T47D (cell line): ENCODE measurements at regions not wholly inside any gene's neighbourhood (a gene's known extent, or its start where the extent isn't known, plus 50 kb on each side); places are given as distances from the start of the nearest gene placed in this dataset.
"Not testable (repeated sequence)": the region's sequence is repeated elsewhere in the genome, so short reads cannot be mapped to it uniquely, and the experiment has no call there.

Experiments
- DNase-seq, 2 experiments: peaks; one replicate each; pipeline versions ENCODE4 v3.0.0 to v3.0.0-alpha.2; 2011 to 2012; ENCODE audit warnings: low read depth in 1 of 2, low spot score in 1 of 2
- JUND ChIP-seq: IDR thresholded peaks from 2 replicates; pipeline ENCODE4 v1.6.1; 2012; ENCODE audit warnings: low read depth
- in situ Hi-C: cut with HindIII; loops from 2 replicates; pipeline ENCODE4 v1.10.0; 2016; ENCODE audit warnings: low sequenced_read_pairs, low pct_unique_long_range_greater_than_20kb

DNA sequence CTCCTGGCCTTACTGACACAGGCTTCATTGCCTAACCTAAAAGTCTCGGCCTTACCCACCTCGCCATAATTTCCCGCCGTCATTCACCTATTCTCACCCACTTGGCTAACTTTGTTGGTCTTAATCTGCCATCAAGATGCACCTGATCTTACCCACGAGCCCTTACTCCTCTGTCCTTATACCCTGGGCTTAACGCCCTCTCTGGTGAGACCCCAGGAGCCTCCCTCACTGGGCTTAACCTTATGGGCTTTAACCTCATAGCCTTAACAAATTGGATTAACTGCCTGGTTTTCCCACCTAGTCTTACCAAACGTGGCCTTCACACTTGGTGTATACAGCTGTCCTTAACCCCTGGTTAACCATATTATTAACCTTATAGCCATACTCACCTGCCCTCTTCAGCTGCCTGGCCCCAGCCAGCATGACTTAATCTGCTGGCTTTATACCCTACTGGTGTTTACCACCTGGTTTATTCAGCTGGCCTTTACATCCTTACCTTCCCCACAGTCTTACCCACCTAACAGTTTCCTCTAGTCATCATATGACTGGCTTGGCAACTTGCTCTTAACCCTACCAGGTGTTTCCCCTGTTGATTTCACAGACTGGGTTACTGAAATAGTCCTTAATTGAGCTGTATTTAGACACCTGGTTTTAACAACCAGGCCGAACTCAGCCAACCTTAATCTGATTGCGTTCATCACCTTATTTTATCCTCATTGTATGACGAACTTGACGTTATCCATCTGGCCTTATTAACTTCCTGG lies 132.0 kb upstream of the ZSWIM2 start:
- no peak for DNase-seq
- TF ChIP-seq JUND: no peak
- in situ Hi-C loops: no loop called here

DNA sequence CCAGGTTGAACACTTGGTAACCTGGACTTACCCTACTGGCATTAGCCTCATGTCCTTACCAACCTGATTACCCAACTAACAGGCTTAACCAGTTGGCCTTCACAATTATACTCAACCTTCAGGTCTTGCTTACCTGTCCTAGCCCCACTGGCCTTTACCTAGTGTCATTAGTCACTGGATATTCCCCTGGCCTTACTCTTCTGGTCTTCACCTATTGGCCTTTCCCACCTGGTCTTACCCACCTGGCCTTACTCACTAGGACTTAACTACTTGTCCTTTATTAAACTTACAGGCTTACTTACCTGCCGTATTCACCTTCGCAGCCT lies 131.1 kb upstream of the ZSWIM2 start:
- peak in 1 of 2 experiments; percentile 56 for DNase-seq
- no peak for TF ChIP-seq JUND
- in situ Hi-C loops: no loop called here

DNA sequence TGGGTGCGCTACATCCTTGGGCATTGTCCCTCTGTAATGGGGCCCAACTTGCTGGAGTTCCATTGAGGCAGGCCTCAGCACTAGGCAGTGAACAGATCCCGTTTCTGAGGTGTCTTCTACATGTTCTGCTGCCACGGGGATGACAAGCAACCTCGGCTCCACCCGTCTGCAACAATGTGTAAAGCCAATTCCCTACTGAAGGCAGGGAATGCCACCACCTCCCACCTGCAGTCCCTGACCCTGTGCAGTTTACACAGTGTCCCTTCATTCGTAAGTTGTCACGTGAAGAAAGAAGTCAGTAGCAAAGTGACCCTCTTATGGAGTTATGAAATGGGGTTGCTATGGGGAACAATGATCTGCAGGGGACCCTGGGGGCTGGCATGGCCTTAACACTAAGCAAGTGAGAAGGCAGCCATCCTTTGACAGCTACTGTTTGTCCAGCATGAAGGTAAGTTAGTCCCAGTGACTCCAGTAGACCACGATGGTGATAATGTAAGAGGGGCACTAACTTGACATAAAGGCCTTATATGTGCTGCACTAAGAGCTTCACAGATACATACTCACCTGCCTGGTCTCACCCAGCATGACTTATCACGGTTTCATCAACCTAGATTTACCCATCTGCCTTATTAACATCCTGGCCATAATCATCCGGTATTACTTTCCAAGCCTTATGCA lies 130.6 kb upstream of the ZSWIM2 start:
- in situ Hi-C loops: no loop called here
- no peak for DNase-seq
- no peak for TF ChIP-seq JUND

DNA sequence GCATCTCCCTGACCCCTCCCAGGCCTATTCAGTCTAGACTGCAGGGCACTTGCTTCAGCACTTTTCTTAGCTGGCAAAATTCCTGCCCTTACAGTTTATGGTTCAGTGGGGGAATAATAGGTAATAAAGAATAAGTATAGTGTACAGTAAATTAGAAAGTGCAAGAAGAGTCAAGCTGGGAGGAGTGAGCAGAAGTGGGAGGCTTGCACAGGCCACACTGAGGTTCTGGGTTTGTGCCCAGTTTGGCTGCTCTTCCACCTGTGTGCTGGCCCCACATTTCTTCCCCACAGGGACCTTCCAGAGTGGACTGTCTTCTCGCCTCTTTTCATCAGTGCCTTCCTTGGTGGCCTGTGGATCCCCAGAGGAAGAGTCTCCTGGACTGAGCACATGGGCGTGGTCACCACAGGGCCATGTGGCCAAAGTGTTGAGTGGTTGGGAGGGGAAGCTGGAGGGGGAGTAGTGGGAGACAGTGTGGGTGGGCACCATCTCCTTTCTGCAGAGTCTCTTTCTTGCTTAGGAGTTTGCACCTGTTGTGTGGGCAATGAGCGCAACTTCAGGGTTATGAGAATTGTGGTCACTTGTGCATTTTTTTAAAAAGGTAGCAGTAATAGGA lies 128.6 kb upstream of the ZSWIM2 start:
- no peak for TF ChIP-seq JUND
- in situ Hi-C loops: no loop called here
- DNase-seq: no peak

DNA sequence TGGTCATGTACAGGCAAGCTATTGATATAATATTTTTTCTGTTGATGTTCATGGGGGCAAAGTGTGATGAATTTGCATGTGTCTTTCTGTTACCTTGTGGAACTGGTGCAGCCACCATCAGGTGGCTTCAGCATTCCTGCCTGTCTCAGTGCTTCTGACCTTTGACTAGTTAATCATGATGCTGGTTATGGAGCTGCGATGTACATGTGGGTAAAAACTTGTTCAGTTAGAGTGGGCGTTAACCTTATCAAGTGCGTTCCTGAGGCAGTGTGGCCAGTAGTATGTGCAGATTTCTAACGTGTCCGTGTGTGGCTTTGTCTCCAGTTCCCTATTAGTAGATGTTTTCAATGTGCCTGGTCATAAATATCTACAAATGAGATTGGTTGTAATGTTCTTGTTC lies 127.4 kb upstream of the ZSWIM2 start:
- no peak for DNase-seq
- in situ Hi-C loops: no loop called here
- no peak for TF ChIP-seq JUND

DNA sequence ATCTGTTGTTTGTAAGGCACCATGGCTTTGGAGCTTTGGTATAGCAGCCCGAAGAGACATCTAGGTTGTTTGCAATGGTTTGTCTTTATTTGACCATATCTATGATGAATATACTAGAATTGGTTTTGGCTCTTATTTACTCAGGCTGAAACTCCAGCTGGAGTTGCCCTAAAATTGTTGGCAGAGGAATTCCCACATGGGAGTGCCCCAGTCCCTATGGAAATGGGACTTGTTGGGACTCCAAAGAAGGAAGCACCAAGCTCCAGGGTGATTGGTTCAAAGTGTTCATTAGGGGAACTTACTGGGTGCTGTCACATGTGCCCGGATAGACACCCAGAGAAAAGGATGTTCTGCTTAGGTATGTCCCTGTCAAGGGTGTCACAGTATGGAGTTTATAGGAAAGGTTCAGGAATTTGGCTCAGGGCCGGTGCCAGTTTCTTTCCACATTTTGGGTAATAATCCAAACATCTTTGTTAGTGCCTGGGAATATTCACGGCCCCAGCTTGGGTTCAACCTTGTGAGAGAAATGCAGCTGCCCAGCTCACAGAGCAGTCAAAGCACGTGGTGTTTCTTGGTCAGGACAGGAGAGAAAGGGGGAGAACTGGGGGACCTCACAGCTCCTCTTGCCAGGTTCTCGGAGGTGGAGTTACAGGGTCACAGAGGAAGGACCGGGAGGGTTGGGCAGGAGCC lies 123.5 kb upstream of the ZSWIM2 start:
- TF ChIP-seq JUND: no peak
- in situ Hi-C loops: no loop called here
- DNase-seq: no peak

DNA sequence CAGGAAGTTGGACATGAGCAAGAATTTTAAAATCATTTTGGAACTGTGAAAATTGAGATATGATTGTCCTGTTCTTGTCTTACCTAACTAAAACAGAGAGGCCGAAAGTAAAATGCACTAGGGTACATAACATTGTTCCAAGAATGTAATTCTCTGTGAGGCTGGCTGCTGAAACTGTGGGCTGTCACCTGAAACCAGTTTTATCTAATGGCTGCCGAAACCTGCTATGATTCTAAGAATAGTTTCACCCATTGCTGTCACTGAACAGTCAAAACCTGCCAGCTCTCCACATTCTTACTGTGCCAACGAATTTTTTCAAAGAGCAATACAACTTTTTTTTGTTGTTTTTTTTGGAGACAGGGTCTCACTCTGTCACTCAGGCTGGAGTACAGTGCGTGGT lies 119.3 kb upstream of the ZSWIM2 start:
- no peak for TF ChIP-seq JUND
- in situ Hi-C loops: no loop called here
- no peak for DNase-seq

DNA sequence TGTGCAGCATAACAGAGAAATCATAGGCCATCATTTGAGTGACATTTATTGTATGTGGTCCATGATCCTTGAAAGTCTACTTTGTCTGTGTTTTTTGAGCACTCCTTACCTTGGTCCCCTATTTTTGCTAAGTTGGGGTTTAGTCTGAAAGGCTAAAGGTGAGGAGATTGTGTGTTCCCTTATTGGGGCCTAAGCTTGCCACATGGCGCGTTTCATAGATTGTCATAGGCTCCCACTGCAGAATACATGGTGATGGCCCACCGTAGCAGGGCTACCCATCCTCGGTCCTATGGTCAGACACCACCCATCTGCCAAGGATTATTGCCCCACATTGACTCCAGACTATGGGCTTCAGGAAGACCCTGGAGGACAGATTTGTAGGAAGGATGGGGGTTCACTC lies 117.0 kb upstream of the ZSWIM2 start:
- in situ Hi-C loops: no loop called here
- no peak for DNase-seq
- TF ChIP-seq JUND: no peak

DNA sequence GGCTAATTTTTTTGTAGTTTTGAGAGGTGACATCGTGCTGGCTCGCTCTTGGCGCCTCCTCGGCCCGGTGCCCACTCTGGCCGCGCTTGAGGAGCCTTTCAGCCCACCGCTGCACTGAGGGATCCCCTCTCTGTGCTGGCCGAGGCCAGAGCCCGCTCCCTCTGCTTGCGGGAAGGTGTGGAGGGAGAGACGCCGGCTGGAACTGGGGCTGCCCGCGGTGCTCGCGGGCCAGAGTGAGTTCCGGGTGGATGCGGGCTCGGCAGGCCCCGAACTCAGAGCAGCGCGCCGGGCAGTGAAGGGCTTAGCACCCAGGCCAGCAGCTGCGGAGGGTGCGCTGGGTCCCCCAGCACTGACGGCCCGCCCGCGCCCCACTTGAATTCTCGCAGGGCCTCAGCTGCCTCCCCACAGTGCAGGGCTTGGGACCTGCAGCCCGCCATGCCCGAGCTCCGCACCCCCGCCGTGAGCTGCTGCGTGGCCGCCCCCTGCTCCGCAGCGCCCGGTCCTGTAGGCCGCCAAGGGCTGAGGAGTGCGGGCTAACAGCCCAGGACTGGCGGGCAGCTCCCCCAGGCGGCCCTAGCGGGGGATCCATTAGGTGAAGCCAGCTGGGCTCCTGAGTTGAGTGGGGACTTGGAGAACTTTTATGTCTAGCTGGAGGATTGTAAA lies 113.2 kb upstream of the ZSWIM2 start:
- in situ Hi-C loops: no loop called here
- no peak for TF ChIP-seq JUND
- no peak for DNase-seq

DNA sequence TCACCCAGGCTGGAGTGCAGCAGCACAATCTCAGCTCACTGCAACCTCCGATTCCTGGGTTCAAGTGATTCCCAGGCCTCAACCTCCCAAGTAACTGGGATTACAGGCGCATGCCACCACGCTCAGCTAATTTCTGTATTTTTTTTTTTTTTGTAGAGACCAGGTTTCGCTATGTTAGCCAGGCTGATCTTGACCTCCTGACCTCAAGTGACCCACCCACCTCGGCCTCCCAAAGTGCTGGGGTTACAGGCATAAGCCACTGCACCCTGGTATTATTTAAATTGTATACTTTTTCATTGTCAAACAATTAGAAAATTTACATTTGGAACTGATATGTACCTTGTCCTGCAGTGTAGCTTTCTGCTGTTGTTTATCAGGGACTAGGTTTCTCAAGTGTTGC lies 111.3 kb upstream of the ZSWIM2 start:
- DNase-seq, in situ Hi-C loops: not testable (repeated sequence)

DNA sequence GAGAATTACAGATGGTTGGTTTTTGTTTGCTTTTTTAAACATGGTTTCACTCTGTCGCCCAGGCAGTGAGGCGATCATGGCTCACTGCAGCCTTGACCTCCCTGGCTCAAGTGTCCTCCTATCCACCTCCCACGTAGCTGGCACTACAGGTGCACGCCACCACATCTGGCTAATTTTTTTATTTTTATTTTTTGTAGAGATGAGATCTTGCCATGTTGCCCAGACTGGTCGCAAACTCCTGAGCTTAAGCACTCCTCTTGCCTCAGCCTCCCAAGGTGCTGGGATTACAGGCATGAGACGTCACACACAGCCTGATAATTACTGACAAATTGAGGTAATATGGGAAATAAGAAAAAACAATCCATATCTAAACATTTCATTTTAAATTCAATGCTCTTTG lies 110.5 kb upstream of the ZSWIM2 start:
- TF ChIP-seq JUND: no peak
- in situ Hi-C loops: no loop called here
- no peak for DNase-seq

DNA sequence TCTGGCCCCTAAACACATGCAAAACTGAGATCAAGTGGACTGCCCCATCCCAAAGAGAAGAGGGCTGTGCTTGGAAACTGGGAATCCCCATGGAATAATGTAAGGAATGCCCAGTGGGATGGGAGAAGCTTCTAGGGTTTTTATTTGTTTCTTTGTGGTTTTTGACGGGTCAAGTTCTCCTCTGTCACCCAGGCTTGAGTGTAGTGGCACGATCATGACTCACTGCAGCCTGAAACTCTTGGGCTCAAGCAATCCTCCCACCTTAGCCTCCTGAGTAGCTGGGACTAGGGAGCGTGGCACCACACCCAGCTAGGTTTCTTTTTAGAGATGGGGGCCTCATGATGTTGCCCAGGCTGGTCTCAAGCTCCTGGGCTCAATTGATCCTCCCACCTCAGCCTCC lies 101.7 kb upstream of the ZSWIM2 start:
- no peak for TF ChIP-seq JUND
- DNase-seq: no peak
- in situ Hi-C loops: no loop called here
